Gastroesophageal sphincter (tissue), 3 donors: ENCODE measurements at regions not wholly inside any gene's neighbourhood (a gene's known extent, or its start where the extent isn't known, plus 50 kb on each side); places are given as distances from the start of the nearest gene placed in this dataset.

ENCODE experiments used
- EP300 ChIP-seq: sonication (generic); formaldehyde crosslinking; IDR thresholded peaks from one replicate; pipeline ENCODE4 v1.6.1; 2017; ENCODE audit warnings: antibody characterized with exemption, mild to moderate bottlenecking
- POLR2A ChIP-seq, 2 donors: fragments of 450-650 bp; IDR thresholded peaks; one replicate each; pipeline ENCODE4 v1.6.1; 2017; ENCODE audit warnings: antibody characterized with exemption in 2 of 2, mild to moderate bottlenecking in 2 of 2, moderate library complexity in 1 of 2
- POLR2AphosphoS5 ChIP-seq: sonication (generic); formaldehyde crosslinking; IDR thresholded peaks from one replicate; pipeline ENCODE4 v1.6.1; 2017; ENCODE audit warnings: antibody characterized with exemption
- TF ChIP-seq, protein P1 (sequence below), 4 experiments: fragments of 200-600 bp in 2 of 4; fragments of 450-650 bp in 2 of 4; sonication (generic) in 1 of 4; IDR thresholded peaks; one replicate each; pipeline ENCODE4 v1.5.1; 2017 to 2019; ENCODE audit warnings: antibody characterized with exemption in 4 of 4, mild to moderate bottlenecking in 2 of 4, moderate library complexity in 2 of 4

DNA sequence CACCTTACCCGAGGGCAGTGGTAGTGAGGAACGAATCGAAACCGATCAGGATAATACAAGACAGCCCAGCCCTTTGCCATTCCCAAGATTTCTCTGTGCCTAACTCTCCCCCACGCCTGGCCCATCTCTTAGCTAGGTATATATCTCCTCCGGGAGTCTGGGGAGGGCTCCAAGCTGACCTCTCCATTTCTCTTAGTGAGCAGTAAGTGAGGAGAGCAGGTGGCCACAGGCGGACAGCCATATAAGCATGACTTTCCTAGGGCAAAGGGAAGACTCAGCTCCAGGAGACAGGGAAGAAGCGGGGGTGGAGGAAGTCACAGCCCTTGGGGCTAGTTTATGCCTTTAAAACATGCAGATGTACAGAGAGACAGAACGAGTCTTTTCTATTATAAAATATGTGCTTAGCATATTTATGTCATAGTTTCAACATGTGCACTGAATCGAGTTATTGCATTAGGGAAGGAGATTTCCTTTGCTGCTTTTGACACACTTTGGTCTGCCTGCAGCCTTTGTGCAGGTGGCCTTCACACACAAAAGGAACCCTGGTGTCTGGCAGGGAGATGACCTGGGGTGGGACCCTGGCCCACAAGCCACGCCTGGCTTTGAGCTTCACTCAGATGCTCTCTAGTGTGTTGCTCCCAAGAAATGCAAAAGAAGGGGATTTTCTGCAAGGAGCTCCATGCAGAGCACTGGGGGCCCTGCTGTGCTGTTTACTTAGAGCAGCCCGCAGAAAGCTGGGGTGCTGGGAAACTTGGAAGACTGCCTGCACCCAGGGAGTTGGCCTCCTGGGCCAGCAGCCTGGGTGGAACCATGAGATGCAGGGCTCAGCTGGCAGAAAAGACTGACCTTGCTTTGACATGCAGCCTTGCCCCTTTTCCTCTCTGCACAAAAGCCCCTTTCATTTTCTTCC lies 613.3 kb downstream of the BCOR start:
- no peak for TF ChIP-seq POLR2AphosphoS5
- TF ChIP-seq POLR2A (IDR thresholded peaks at IDR 0.05) = no peak
- TF ChIP-seq, protein P1, sequence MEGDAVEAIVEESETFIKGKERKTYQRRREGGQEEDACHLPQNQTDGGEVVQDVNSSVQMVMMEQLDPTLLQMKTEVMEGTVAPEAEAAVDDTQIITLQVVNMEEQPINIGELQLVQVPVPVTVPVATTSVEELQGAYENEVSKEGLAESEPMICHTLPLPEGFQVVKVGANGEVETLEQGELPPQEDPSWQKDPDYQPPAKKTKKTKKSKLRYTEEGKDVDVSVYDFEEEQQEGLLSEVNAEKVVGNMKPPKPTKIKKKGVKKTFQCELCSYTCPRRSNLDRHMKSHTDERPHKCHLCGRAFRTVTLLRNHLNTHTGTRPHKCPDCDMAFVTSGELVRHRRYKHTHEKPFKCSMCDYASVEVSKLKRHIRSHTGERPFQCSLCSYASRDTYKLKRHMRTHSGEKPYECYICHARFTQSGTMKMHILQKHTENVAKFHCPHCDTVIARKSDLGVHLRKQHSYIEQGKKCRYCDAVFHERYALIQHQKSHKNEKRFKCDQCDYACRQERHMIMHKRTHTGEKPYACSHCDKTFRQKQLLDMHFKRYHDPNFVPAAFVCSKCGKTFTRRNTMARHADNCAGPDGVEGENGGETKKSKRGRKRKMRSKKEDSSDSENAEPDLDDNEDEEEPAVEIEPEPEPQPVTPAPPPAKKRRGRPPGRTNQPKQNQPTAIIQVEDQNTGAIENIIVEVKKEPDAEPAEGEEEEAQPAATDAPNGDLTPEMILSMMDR (IDR thresholded peaks at IDR 0.05) = no peak
- no peak for TF ChIP-seq EP300
